ENCODE measurements at regions not wholly inside any gene's neighbourhood (a gene's known extent, or its start where the extent isn't known, plus 50 kb on each side); places are given as distances from the start of the nearest gene placed in this dataset.

DNA sequence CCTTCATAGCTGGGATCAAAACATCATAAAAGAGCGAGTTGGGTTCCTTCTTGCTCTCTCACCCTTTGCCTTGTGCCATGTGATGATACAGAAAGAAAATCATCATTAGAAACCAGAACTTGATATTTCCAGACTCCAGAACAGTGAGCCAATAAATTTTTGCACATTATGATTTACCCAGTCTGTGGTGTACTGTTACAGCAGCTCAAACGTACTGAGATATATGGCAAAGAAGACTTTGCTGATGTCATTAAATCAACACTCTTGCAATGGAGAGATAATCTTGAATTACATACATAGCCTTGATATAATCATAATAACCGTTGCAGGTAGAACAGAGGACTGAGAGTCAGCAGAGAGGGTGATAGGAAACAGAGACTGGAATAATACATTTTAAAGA is 1271.6 kb downstream of the CDH12 start:
- Histone ChIP-seq H3K4me3 (ENCODE audit: low read length) (no peak overlapping the region), H3K9me3 (replicated peaks; ENCODE audit: insufficient read depth, low read length) (no peaks in the 10 kb centered on the region), H3K4me1 (ENCODE audit: low read length) (no peaks in the 10 kb centered on the region), H3F3A (ENCODE audit: insufficient read depth, low read length) (no peaks in the 10 kb centered on the region), H3K79me2 (ENCODE audit: low read length) (no peaks in the 10 kb centered on the region), H2AFZ (ENCODE audit: low read length) (no peak overlapping the region), H3K27me3 (replicated peaks; ENCODE audit: insufficient read depth, low read length) (no peaks in the 10 kb centered on the region), H4K20me1 (ENCODE audit: insufficient read depth, low read length) (no peaks in the 10 kb centered on the region), H3K9ac (ENCODE audit: low read length) (no peak overlapping the region), H3K36me3 (replicated peaks; ENCODE audit: insufficient read depth, low read length) (no peaks in the 10 kb centered on the region), H3K4me2 (ENCODE audit: low read depth, low read length) (no peak overlapping the region), H3K27ac (ENCODE audit: low read length) (no peak overlapping the region), H3K9me2 (replicated peaks; ENCODE audit: insufficient read depth, low read length) (no peaks in the 10 kb centered on the region)
- TF ChIP-seq EZH2phosphoT487 (IDR thresholded peaks at IDR 0.05; ENCODE audit: low read length) (no peak), EZH2 (optimal IDR thresholded peaks at IDR 0.05; ENCODE audit: low read depth, low read length) (no peak)
- TF ChIP-seq, protein P1, sequence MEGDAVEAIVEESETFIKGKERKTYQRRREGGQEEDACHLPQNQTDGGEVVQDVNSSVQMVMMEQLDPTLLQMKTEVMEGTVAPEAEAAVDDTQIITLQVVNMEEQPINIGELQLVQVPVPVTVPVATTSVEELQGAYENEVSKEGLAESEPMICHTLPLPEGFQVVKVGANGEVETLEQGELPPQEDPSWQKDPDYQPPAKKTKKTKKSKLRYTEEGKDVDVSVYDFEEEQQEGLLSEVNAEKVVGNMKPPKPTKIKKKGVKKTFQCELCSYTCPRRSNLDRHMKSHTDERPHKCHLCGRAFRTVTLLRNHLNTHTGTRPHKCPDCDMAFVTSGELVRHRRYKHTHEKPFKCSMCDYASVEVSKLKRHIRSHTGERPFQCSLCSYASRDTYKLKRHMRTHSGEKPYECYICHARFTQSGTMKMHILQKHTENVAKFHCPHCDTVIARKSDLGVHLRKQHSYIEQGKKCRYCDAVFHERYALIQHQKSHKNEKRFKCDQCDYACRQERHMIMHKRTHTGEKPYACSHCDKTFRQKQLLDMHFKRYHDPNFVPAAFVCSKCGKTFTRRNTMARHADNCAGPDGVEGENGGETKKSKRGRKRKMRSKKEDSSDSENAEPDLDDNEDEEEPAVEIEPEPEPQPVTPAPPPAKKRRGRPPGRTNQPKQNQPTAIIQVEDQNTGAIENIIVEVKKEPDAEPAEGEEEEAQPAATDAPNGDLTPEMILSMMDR (IDR thresholded peaks at IDR 0.05; ENCODE audit: low read length): no peak
- no peak for DNase-seq

DNA sequence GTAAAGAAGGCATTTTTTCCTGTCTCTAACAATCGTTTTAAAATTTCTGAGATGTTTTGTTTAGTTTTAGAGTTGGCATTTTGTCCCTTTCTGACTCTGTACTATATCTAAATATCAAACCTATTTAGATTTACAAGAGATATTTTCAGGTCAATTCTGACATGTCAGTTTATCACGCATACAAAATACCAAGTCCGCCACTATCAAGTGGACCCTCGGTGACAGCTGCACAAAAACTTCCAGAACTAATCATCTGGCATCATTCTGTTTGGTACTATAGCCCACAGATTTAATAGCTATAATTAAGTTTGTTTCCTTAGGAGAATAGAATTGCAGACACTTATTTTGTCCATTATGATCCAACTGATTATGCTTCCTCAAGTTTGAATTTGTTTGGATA is 1278.2 kb downstream of the CDH12 start:
- H2AFZ ChIP-seq (ENCODE audit: low read length): no peak overlapping the region
- TF ChIP-seq, protein P1 (IDR thresholded peaks at IDR 0.05; ENCODE audit: low read length): no peak
- TF ChIP-seq EZH2phosphoT487 (IDR thresholded peaks at IDR 0.05; ENCODE audit: low read length): no peak
- no peak for TF ChIP-seq EZH2 (optimal IDR thresholded peaks at IDR 0.05; ENCODE audit: low read depth, low read length)
- no peak overlapping the region for H3K27ac ChIP-seq (ENCODE audit: low read length)
- no peak overlapping the region for H3K9ac ChIP-seq (ENCODE audit: low read length)
- H3K79me2 ChIP-seq (ENCODE audit: low read length): no peaks in the 10 kb centered on the region
- H3F3A ChIP-seq (ENCODE audit: insufficient read depth, low read length): no peaks in the 10 kb centered on the region
- H3K4me1 ChIP-seq (ENCODE audit: low read length): no peaks in the 10 kb centered on the region
- no peak overlapping the region for H3K4me3 ChIP-seq (ENCODE audit: low read length)
- no peaks in the 10 kb centered on the region for H4K20me1 ChIP-seq (ENCODE audit: insufficient read depth, low read length)
- H3K9me3 ChIP-seq (replicated peaks; ENCODE audit: insufficient read depth, low read length): no peaks in the 10 kb centered on the region
- no peaks in the 10 kb centered on the region for H3K27me3 ChIP-seq (replicated peaks; ENCODE audit: insufficient read depth, low read length)
- no peaks in the 10 kb centered on the region for H3K36me3 ChIP-seq (replicated peaks; ENCODE audit: insufficient read depth, low read length)
- no peak for DNase-seq
- H3K9me2 ChIP-seq (replicated peaks; ENCODE audit: insufficient read depth, low read length): no peaks in the 10 kb centered on the region
- no peak overlapping the region for H3K4me2 ChIP-seq (ENCODE audit: low read depth, low read length)

DNA sequence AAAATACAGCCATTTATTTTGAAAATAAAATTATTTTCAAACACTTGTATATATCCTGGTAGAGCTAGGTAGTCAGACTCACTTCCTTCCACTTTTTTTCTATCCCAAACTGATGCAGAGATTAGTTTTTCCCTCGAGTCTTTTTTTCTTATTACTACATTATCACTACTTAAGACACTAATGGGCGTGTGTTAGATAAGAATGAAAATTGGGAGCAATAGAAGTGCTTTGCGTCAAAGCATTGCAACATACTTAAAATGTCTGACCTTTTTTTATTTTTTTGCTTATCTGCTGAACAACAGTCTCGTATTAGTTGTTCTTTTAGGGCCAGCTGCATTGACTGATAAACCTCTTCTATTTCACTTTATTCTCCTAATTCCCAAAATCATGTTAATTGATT is 1278.7 kb downstream of the CDH12 start:
- no peak overlapping the region for H3K4me2 ChIP-seq (ENCODE audit: low read depth, low read length)
- no peak overlapping the region for H2AFZ ChIP-seq (ENCODE audit: low read length)
- H4K20me1 ChIP-seq (ENCODE audit: insufficient read depth, low read length): no peaks in the 10 kb centered on the region
- no peak for DNase-seq
- no peak overlapping the region for H3K27ac ChIP-seq (ENCODE audit: low read length)
- H3K27me3 ChIP-seq (replicated peaks; ENCODE audit: insufficient read depth, low read length): no peaks in the 10 kb centered on the region
- no peaks in the 10 kb centered on the region for H3K9me2 ChIP-seq (replicated peaks; ENCODE audit: insufficient read depth, low read length)
- H3K4me3 ChIP-seq (ENCODE audit: low read length): no peak overlapping the region
- H3K79me2 ChIP-seq (ENCODE audit: low read length): no peaks in the 10 kb centered on the region
- no peak for TF ChIP-seq EZH2phosphoT487 (IDR thresholded peaks at IDR 0.05; ENCODE audit: low read length)
- TF ChIP-seq EZH2 (optimal IDR thresholded peaks at IDR 0.05; ENCODE audit: low read depth, low read length): no peak
- TF ChIP-seq, protein P1 (IDR thresholded peaks at IDR 0.05; ENCODE audit: low read length): no peak
- H3K36me3 ChIP-seq (replicated peaks; ENCODE audit: insufficient read depth, low read length): no peaks in the 10 kb centered on the region
- no peaks in the 10 kb centered on the region for H3F3A ChIP-seq (ENCODE audit: insufficient read depth, low read length)
- H3K9me3 ChIP-seq (replicated peaks; ENCODE audit: insufficient read depth, low read length): no peaks in the 10 kb centered on the region
- no peaks in the 10 kb centered on the region for H3K4me1 ChIP-seq (ENCODE audit: low read length)
- no peak overlapping the region for H3K9ac ChIP-seq (ENCODE audit: low read length)

Measured in MM.1S (cell line).